Lower lobe of right lung (tissue), 2 donors: ENCODE measurements at regions not wholly inside any gene's neighbourhood (a gene's known extent, or its start where the extent isn't known, plus 50 kb on each side); places are given as distances from the start of the nearest gene placed in this dataset.

ENCODE experiments used
- ATAC-seq, 2 donors: fragments of 200-7000 bp; cut with Tn5 transposase; one replicate each; pipeline ENCODE4 v1.9.1; 2020 to 2022; ENCODE audit warnings: mild to moderate bottlenecking in 2 of 2, moderate library complexity in 2 of 2
- DNase-seq: peaks from one replicate; pipeline ENCODE4 v3.0.0-alpha.2; 2020
- H3K27ac ChIP-seq: fragments of 200-600 bp; one replicate; pipeline ENCODE4 v1.8.0; 2022
- H3K27me3 ChIP-seq: fragments of 200-600 bp; one replicate; pipeline ENCODE4 v1.8.0; 2022; ENCODE audit warnings: low read depth
- H3K36me3 ChIP-seq: fragments of 200-600 bp; one replicate; pipeline ENCODE4 v1.8.0; 2022; ENCODE audit warnings: mild to moderate bottlenecking
- H3K4me1 ChIP-seq: fragments of 200-600 bp; one replicate; pipeline ENCODE4 v1.8.0; 2022
- H3K4me3 ChIP-seq: fragments of 200-600 bp; one replicate; pipeline ENCODE4 v1.8.0; 2022; ENCODE audit warnings: mild to moderate bottlenecking
- H3K9me3 ChIP-seq: fragments of 200-600 bp; one replicate; pipeline ENCODE4 v1.8.0; 2022
- intact Hi-C: fragments of 100-400 bp; cut with DNase I; formaldehyde crosslinking; loops from one replicate; pipeline ENCODE4 v1.11.0; 2022
- TF ChIP-seq, protein P1 (sequence below): fragments of 200-600 bp; IDR thresholded peaks from one replicate; pipeline ENCODE4 v1.8.0; 2022; ENCODE audit warnings: antibody characterized with exemption, mild to moderate bottlenecking
- donor health status: DM: no; HTN: yes; CAD: no; lungs with severe emphysema.

DNA sequence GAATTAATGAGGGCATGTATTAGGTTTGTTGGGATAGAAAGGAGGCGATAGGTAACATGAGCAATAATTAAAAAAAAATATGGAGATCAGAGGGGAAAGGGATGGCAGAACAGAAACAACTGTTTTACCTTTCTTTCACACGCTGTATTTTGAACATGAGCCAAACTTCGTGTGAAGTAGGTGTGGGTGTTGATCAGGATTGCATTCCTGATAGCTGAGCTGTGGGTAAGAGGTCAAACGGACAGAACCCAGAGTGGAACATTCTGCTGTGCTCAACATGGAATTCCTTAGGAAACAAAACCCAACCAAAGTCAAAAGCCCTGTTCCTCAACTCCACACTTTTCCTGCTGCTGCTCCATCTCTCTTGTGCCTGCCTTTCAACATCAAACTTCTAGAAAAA is 162.5 kb upstream of the CASK start:
- no peak for ATAC-seq
- no peak for DNase-seq
- TF ChIP-seq, protein P1, sequence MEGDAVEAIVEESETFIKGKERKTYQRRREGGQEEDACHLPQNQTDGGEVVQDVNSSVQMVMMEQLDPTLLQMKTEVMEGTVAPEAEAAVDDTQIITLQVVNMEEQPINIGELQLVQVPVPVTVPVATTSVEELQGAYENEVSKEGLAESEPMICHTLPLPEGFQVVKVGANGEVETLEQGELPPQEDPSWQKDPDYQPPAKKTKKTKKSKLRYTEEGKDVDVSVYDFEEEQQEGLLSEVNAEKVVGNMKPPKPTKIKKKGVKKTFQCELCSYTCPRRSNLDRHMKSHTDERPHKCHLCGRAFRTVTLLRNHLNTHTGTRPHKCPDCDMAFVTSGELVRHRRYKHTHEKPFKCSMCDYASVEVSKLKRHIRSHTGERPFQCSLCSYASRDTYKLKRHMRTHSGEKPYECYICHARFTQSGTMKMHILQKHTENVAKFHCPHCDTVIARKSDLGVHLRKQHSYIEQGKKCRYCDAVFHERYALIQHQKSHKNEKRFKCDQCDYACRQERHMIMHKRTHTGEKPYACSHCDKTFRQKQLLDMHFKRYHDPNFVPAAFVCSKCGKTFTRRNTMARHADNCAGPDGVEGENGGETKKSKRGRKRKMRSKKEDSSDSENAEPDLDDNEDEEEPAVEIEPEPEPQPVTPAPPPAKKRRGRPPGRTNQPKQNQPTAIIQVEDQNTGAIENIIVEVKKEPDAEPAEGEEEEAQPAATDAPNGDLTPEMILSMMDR = no peak
- Histone ChIP-seq H3K27ac (no peak overlapping the region), H3K27me3 (no peaks in the 10 kb centered on the region), H3K4me1 (no peaks in the 10 kb centered on the region), H3K36me3 (no peaks in the 10 kb centered on the region), H3K4me3 (no peak overlapping the region), H3K9me3 (no peaks in the 10 kb centered on the region)
- intact Hi-C loops = no loop called here

DNA sequence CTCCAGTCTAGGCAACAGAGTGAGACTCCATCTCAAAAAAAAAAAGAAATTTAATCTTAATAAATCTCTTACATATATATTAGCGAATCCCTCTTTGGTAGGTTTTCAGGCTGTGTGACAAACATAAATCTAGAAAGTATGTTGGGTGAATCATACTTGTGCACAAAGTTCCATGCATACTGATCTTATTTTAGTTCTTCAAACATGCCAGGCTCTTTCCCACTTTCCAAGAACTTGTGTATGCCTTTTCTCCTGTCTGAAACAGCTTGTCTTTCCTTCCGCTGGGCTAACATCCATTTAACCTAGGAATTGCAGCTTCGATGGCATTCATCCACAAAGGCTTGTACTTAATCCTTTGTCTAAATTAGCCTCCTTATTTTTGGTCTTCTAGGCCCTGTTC is 156.6 kb upstream of the CASK start:
- TF ChIP-seq, protein P1 = no peak
- H3K4me1 ChIP-seq = no peaks in the 10 kb centered on the region
- H3K4me3 ChIP-seq = no peak overlapping the region
- DNase-seq (no peak), ATAC-seq (no peak)
- H3K9me3 ChIP-seq = no peaks in the 10 kb centered on the region
- H3K27ac ChIP-seq = no peak overlapping the region
- intact Hi-C loops = no loop called here
- no peaks in the 10 kb centered on the region for H3K36me3 ChIP-seq
- no peaks in the 10 kb centered on the region for H3K27me3 ChIP-seq

DNA sequence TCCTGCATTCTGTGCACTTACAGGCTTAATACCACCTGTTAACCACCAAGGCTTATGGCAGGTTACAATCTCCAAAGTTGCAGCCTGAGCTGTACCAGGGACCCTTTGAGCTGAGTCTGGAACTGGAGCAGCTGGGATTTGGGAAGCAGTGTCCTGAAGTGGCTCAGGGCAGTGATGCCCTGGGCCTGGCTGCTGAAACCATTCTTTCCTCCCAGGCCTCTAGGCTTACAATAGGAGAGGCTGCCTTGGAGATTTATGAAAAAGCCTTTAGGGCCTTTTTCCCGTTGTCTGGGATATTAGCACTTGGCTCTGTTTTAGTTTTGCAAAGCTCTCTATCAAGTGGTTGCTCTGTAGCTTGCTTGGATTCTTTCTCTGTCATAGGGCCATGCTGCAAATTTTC is 154.3 kb upstream of the CASK start:
- Histone ChIP-seq H3K36me3 (no peaks in the 10 kb centered on the region), H3K27ac (no peak overlapping the region), H3K9me3 (no peaks in the 10 kb centered on the region), H3K4me1 (no peaks in the 10 kb centered on the region), H3K27me3 (no peaks in the 10 kb centered on the region), H3K4me3 (no peak overlapping the region)
- intact Hi-C loops = no loop called here
- no peak for ATAC-seq
- DNase-seq = no peak
- TF ChIP-seq, protein P1 = no peak

DNA sequence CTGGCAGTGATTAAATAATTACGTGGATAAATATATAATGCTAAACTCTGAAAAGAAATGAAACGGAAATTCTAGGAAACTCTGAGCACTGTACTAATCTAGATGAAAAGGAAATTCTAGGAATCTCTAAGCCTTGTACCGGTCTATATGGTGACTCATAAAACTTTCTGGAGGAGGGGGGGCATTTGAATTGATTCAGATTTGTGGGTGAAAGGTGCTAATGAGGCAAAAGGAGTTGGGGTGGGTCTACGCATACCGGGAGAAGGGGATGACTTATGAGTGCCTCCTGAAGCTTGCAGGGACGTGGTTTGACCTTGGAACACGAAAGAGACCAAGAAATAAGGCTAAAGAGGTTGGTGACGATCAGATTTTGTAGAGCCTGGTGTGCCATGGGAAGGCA is 151.7 kb upstream of the CASK start:
- intact Hi-C loops = no loop called here
- ATAC-seq = no peak
- H3K4me1 ChIP-seq = no peaks in the 10 kb centered on the region

DNA sequence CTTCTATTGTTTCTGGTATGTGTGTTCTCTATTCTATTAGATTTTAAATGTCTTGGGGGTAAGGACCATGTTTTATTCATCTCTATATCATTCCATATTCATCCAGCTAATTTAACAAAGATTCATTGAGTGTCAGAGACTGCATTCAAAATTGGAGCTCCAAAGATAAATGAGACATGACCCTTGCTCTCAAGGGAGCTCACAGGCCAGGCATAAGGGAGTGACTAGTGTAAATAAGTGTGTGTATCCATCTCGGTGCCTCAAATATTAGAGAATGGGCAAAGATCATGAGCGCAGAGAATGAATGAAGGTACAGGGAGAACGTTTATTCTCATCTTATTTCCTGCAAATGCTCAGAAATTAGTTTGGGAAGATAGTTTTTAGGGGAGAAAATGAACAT is 150.1 kb upstream of the CASK start:
- TF ChIP-seq, protein P1 = no peak
- H3K4me3 ChIP-seq = no peak overlapping the region
- intact Hi-C loops = no loop called here
- no peaks in the 10 kb centered on the region for H3K4me1 ChIP-seq
- H3K27ac ChIP-seq = no peak overlapping the region
- no peak for DNase-seq
- H3K36me3 ChIP-seq = no peaks in the 10 kb centered on the region
- no peaks in the 10 kb centered on the region for H3K27me3 ChIP-seq
- ATAC-seq = no peak
- H3K9me3 ChIP-seq = no peaks in the 10 kb centered on the region

More for the DNA sequence above, 151.7 kb upstream of the CASK start:
- no peak for DNase-seq
- Histone ChIP-seq H3K27ac (no peak overlapping the region), H3K36me3 (no peaks in the 10 kb centered on the region), H3K27me3 (no peaks in the 10 kb centered on the region), H3K9me3 (no peaks in the 10 kb centered on the region), H3K4me3 (no peak overlapping the region)
- TF ChIP-seq, protein P1 = no peak

DNA sequence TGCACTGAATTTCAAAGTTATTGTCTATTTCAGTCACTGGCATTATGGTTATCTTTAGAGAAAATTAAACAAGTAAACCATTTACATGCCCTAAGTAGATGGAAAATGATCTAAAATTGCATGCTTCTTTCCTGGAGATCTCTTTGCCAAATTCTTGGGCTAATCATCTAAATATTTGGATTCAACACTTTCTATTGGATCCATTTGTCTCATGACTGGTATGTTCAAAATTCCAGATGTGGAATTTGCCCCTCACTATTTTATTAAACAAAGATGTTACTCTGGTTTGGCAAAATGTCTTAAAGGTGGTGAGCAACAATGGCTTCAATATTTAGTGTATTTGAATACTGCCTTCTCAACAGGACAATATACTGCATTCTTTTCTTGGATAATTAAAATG is 147.5 kb upstream of the CASK start:
- no peak for DNase-seq
- Histone ChIP-seq H3K4me3 (no peak overlapping the region), H3K4me1 (no peaks in the 10 kb centered on the region), H3K36me3 (no peaks in the 10 kb centered on the region), H3K9me3 (no peaks in the 10 kb centered on the region), H3K27me3 (no peaks in the 10 kb centered on the region), H3K27ac (no peak overlapping the region)
- intact Hi-C loops = no loop called here
- TF ChIP-seq, protein P1 = no peak
- no peak for ATAC-seq
